ENCODE measurements at regions not wholly inside any gene's neighbourhood (a gene's known extent, or its start where the extent isn't known, plus 50 kb on each side); places are given as distances from the start of the nearest gene placed in this dataset.

GRCh38 chr2:175445281-175445680 is 263.8 kb upstream of the ATP5MC3 start:
- TF ChIP-seq GATA2 (IDR thresholded peaks at IDR 0.05; ENCODE audit: low read depth, low read length) (no peak), GATA3 (IDR thresholded peaks at IDR 0.05; ENCODE audit: low read depth, low read length) (no peak)

Measured in SH-SY5Y (cell line).